ENCODE measurements at regions not wholly inside any gene's neighbourhood (a gene's known extent, or its start where the extent isn't known, plus 50 kb on each side); places are given as distances from the start of the nearest gene placed in this dataset.

DNA sequence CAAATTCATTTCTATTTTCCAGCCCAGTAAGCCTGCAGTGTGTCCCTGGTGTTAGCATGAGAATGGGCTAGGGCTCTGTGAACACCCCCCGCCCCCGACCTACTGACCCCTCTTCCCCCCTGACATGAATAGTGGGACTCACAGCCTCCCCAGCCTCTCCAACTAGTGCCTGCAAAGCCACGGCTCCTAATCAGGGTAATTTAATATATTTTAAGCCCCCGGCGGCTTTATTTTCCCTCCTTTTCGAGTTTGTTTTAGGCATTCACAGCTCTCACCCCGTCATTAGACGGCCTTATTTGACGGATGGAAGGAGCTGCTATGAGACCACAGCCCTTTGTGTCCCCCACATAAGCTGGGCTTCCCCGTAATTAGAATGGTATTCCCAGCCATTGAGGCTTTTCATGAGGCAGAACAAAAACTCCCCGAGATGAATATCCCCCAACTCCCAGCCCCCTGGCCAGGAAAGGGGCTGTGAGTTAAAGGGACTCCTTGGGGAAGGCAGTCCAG, 78.3 kb upstream of the POLG start:
- TF ChIP-seq, protein P1, sequence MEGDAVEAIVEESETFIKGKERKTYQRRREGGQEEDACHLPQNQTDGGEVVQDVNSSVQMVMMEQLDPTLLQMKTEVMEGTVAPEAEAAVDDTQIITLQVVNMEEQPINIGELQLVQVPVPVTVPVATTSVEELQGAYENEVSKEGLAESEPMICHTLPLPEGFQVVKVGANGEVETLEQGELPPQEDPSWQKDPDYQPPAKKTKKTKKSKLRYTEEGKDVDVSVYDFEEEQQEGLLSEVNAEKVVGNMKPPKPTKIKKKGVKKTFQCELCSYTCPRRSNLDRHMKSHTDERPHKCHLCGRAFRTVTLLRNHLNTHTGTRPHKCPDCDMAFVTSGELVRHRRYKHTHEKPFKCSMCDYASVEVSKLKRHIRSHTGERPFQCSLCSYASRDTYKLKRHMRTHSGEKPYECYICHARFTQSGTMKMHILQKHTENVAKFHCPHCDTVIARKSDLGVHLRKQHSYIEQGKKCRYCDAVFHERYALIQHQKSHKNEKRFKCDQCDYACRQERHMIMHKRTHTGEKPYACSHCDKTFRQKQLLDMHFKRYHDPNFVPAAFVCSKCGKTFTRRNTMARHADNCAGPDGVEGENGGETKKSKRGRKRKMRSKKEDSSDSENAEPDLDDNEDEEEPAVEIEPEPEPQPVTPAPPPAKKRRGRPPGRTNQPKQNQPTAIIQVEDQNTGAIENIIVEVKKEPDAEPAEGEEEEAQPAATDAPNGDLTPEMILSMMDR (IDR thresholded peaks at IDR 0.05; ENCODE audit: control insufficient read depth, extremely low read depth, insufficient read depth) = no peak
- no peak overlapping the region for H3K4me3 ChIP-seq (ENCODE audit: low read depth, low read length)
- no peak for DNase-seq (ENCODE audit: low read depth)

DNA sequence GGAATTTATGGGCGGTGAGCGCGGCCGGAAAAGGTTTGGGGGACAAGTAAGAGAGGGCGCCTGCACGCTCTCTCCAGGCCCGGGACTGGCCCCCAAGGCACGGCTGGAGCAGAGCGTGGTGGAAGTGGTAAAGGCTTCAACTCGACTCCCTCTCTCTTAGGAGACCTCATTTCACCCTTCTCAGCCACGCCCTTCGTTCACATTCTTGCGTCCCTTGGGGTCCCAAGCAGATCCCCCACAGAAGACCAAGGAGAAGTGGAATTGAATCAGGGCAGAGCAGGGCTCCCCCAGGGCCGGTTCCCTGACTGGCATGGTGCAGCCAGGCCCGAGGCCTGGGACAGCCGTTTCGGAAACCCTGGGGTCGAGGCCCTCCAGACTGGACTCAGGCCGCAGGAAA, 75.4 kb upstream of the POLG start:
- no peak overlapping the region for H3K4me3 ChIP-seq (ENCODE audit: low read depth, low read length)
- TF ChIP-seq, protein P1 (IDR thresholded peaks at IDR 0.05; ENCODE audit: control insufficient read depth, extremely low read depth, insufficient read depth) = no peak
- DNase-seq (ENCODE audit: low read depth) = no peak

DNA sequence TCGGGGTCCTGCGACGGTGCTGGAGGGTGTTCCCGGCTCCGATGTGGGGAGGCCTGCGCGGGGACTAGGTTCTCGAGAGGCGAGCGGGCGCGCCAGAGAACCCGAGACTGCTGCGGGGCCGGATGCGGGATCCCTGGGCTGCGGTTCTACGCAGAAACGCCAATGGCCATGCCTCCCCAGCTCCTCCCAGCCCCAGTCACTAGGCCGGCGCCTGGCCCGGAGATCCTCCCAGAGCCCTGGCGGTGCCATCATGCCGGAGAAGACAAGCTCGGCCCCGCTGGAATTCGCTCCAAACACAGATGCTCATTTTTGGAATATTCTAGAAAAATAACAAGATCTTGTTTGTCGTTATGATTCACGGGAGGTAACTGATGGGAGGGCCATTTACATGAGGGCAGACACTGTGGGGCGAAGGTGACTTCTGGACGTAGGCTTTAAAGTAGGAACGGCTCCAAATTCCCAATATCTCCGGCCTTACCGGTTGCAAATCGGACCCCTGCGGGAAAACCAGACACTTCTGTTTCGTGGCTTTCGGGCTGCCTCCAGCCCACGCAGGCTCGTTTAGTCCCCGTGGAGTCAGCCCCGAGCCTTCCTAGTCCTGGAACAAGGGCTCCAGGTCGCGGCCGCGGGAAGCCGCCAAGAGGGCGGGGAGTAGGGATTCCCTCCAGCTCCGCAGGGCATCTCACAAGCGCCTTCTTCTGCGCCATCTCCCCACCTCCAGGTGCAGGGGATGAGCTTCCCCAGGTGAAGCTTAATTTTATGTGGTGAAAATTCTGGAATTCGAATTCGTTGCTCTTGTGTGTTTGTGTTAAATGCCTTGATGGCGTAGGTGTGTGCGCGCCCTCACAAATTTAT, 74.8 kb upstream of the POLG start:
- TF ChIP-seq, protein P1 (IDR thresholded peaks at IDR 0.05; ENCODE audit: control insufficient read depth, extremely low read depth, insufficient read depth) = no peak
- DNase-seq (ENCODE audit: low read depth) = no peak
- H3K4me3 ChIP-seq (ENCODE audit: low read depth, low read length) = no peak overlapping the region

DNA sequence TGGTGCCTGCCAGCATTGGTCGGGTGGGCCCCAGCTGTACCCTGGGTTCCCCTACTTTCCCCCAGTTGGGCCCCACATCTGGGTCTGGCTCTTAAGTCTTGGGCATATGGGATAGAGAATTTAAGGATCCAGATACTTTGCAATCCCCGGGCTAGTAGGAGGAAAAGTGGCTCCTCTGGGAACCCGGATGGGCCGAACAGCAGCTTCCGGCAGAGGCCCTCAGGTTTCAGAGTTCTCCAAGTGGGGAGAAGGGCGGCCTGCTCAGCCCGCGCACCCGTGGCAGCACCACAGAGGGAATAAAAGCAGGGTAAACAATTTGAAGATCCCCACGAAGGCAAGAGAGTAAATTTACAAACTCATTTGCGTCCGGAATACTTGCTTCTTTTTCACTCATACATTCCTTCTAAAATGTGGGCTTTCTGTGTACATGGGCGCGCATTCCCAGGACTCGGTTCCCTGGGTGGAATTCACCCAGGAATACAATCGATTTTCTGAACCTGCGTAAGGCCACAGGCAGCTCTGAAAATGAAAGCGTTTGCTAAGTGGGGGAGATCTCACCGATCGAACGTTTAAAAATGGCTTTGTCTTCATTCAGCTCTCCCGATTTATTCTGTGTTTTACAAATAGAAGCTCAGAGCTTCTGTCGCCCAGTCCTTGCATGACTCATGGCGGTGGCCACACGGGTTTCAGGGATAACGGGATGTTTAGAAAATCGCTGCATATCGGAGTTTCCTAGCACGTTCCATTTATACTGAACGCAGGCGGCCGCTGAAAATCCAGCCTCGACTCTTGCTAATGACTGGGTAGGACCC, 74.0 kb upstream of the POLG start:
- H3K4me3 ChIP-seq (ENCODE audit: low read depth, low read length) = no peak overlapping the region
- no peak for DNase-seq (ENCODE audit: low read depth)
- TF ChIP-seq, protein P1 (IDR thresholded peaks at IDR 0.05; ENCODE audit: control insufficient read depth, extremely low read depth, insufficient read depth) = no peak

DNA sequence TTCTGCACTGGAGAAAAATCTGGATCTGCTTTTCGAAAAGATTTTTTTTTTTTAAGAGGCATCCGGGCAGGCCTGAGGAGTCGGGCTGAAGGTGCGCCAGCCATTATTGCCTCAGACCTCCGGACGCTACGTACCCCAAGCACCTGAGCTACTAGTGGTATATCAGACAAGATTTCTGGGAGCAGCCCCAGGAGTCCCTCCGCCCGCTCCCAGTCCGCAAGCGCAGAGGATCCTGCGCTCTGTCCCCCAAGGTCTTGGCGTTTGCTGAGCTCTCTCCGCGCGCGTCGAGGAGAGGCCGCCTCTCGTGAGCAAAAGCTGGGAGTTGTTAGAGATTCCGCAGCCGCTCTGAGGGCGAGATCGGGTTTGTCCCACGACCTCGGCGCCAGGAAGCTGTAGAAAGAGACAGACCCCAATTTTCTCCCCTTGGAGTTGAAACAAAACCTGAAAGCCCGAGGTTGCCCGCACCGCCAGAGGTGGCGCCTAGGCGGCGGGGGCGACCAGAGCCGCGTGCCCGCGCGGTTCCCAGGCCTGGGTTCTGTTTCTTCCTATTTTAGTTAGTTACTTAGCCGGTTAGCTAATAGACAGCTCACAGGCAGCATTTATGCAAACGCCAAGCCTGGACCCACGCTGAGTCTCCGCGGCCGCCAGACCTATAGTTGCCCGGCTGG, 72.5 kb upstream of the POLG start:
- no peak for DNase-seq (ENCODE audit: low read depth)
- H3K4me3 ChIP-seq (ENCODE audit: low read depth, low read length) = no peak overlapping the region
- TF ChIP-seq, protein P1 (IDR thresholded peaks at IDR 0.05; ENCODE audit: control insufficient read depth, extremely low read depth, insufficient read depth) = no peak

DNA sequence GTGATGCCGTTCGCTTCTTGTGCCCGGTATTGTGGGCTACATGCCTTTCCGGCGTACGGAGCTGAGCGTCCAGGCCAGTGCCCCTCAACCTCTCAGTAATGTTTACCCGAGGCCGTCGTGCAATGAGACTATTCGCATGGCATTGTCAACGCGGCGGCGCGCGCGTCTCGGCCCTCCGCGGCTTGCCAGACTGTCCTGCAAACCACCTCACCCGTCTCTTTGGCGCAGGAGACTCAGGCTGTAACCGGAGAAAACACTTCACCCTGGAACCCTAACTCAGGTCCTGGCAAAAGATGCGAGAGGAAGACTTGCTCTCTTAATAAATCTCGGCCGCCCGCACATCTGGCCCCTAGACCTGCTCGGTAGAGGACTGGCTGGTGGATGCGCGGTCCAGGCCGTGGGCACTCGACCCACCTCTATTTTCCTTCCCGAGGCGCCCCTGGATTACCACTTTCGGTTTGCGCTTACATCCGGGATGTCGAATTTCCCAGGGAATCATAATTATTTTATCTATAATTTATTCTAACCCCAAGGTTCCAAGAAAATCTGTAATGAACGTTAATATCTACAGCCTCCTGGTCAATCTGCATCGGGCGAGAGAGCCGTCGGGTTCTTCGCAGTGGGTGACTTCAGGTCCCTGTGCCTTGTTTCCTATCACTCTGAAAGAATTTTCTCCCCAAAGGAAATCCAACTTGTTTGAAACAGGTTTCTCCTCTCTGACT, 71.8 kb upstream of the POLG start:
- no peak for DNase-seq (ENCODE audit: low read depth)
- TF ChIP-seq, protein P1 (IDR thresholded peaks at IDR 0.05; ENCODE audit: control insufficient read depth, extremely low read depth, insufficient read depth) = no peak
- H3K4me3 ChIP-seq (ENCODE audit: low read depth, low read length) = no peak overlapping the region

Measured in LNCaP clone FGC (cell line).